Kidney (tissue), 13 donors: ENCODE measurements at regions not wholly inside any gene's neighbourhood (a gene's known extent, or its start where the extent isn't known, plus 50 kb on each side); places are given as distances from the start of the nearest gene placed in this dataset.

Source experiments
- DNase-seq, 5 donors: peaks; one replicate each; pipeline ENCODE4 v3.0.0-alpha.2; 2013 to 2020
- FAIRE-seq: peaks from 2 replicates; lab custom pipeline; 2012; peaks lifted over from hg19 to GRCh38; lab: Jason Lieb, UNC
- H3K27ac ChIP-seq, 2 donors: one replicate each; pipeline ENCODE4 v1.7.0; 2013; ENCODE audit warnings: low read depth in 2 of 2, low read length in 2 of 2, inconsistent platforms in 1 of 2
- H3K27me3 ChIP-seq: one replicate; pipeline ENCODE4 v1.7.1; 2013; ENCODE audit warnings: low read length, inconsistent platforms; ENCODE audit not compliant: control insufficient read depth, insufficient read depth
- H3K36me3 ChIP-seq, 3 donors: one replicate each; pipeline versions ENCODE4 v1.7.0 to v1.7.1; 2013; ENCODE audit warnings: low read length in 3 of 3, control low read depth in 1 of 3, inconsistent platforms in 1 of 3; ENCODE audit not compliant: insufficient read depth in 3 of 3, control insufficient read depth in 2 of 3
- H3K4me1 ChIP-seq, 3 donors: one replicate each; pipeline versions ENCODE4 v1.7.0 to v1.7.1; 2013; ENCODE audit warnings: low read length in 3 of 3, inconsistent platforms in 1 of 3, low read depth in 1 of 3; ENCODE audit not compliant: control insufficient read depth in 2 of 3, insufficient read depth in 2 of 3
- H3K4me3 ChIP-seq, 3 donors: one replicate each; pipeline versions ENCODE4 v1.7.0 to v1.8.1; 2013; ENCODE audit warnings: low read length in 3 of 3, control low read depth in 1 of 3, inconsistent platforms in 1 of 3
- H3K9ac ChIP-seq, 3 donors: one replicate each; pipeline versions ENCODE4 v1.7.0 to v1.7.1; 2013; ENCODE audit warnings: low read length in 3 of 3, control low read depth in 1 of 3, inconsistent platforms in 1 of 3
- H3K9me3 ChIP-seq, 3 donors: one replicate each; pipeline versions ENCODE4 v1.7.0 to v1.7.1; 2013; ENCODE audit warnings: low read length in 3 of 3, control low read depth in 1 of 3, inconsistent platforms in 1 of 3; ENCODE audit not compliant: control insufficient read depth in 2 of 3, insufficient read depth in 1 of 3
- CTCF ChIP-seq: IDR thresholded peaks from 3 replicates; pipeline ENCODE4 v1.5.1; 2012; ENCODE audit warnings: mild to moderate bottlenecking, moderate library complexity, borderline replicate concordance; ENCODE audit not compliant: insufficient read depth; ENCODE audit errors: extremely low read depth
- intact Hi-C: fragments of 100-400 bp; cut with DNase I; formaldehyde crosslinking; loops from one replicate; pipeline ENCODE4 v1.11.1; 2022
- donor health status: control.
- donor health status: control.
- donor health status: control.
- donor health status: control.
- donor health status: control.
- donor health status: DM: yes; HTN: yes; CAD: no.
- donor health status: Normal renal cell carcinoma (clear cell type).

GRCh38 chr4:156422576-156422975 is 468.9 kb upstream of the CTSO start:
- H3K27ac ChIP-seq, result no peak overlapping the region
- H3K4me1 ChIP-seq, result no peaks in the 10 kb centered on the region
- DNase-seq (no peak), FAIRE-seq (no peak)
- no peak for TF ChIP-seq CTCF
- intact Hi-C loops, result no loop called here
- H3K4me3 ChIP-seq, result no peak overlapping the region
- no peaks in the 10 kb centered on the region for H3K36me3 ChIP-seq
- no peaks in the 10 kb centered on the region for H3K9me3 ChIP-seq
- no peaks in the 10 kb centered on the region for H3K27me3 ChIP-seq
- H3K9ac ChIP-seq, result no peak overlapping the region

- no peak overlapping the region for H3K9ac ChIP-seq
- DNase-seq (no peak), FAIRE-seq (no peak)
- TF ChIP-seq CTCF, result no peak
- H3K27ac ChIP-seq, result no peak overlapping the region
- H3K4me3 ChIP-seq, result no peak overlapping the region
- H3K36me3 ChIP-seq, result no peaks in the 10 kb centered on the region
- no peaks in the 10 kb centered on the region for H3K4me1 ChIP-seq
- H3K27me3 ChIP-seq, result no peaks in the 10 kb centered on the region
- intact Hi-C loops, result no loop called here
- no peaks in the 10 kb centered on the region for H3K9me3 ChIP-seq
These were observed 467.0 kb upstream of the CTSO start for GRCh38 chr4:156420623-156421022.

GRCh38 chr4:156419080-156419685 is 465.5 kb upstream of the CTSO start:
- Histone ChIP-seq H3K27me3 (no peaks in the 10 kb centered on the region), H3K9ac (no peak overlapping the region), H3K4me3 (no peak overlapping the region), H3K9me3 (no peaks in the 10 kb centered on the region), H3K27ac (no peak overlapping the region), H3K4me1 (no peaks in the 10 kb centered on the region), H3K36me3 (no peaks in the 10 kb centered on the region)
- intact Hi-C loops, result no loop called here
- no peak for TF ChIP-seq CTCF
- FAIRE-seq (no peak), DNase-seq (peak in 1 of 5 donors; percentile 18)

- DNase-seq (no peak), FAIRE-seq (peak; percentile 19)
- Histone ChIP-seq H3K27ac (no peak overlapping the region), H3K9ac (no peak overlapping the region), H3K36me3 (no peaks in the 10 kb centered on the region), H3K9me3 (no peaks in the 10 kb centered on the region), H3K4me1 (no peaks in the 10 kb centered on the region), H3K4me3 (no peak overlapping the region), H3K27me3 (no peaks in the 10 kb centered on the region)
- TF ChIP-seq CTCF, result no peak
- intact Hi-C loops, result no loop called here
These were observed 460.7 kb upstream of the CTSO start for GRCh38 chr4:156414406-156414805.
